Panc1 (cell line): ENCODE measurements at regions not wholly inside any gene's neighbourhood (a gene's known extent, or its start where the extent isn't known, plus 50 kb on each side); places are given as distances from the start of the nearest gene placed in this dataset.

Experiments used
- ATAC-seq: fragments of 200-7000 bp; cut with Tn5 transposase; 2 replicates; pipeline ENCODE4 v1.9.1; 2020; ENCODE audit warnings: mild to moderate bottlenecking, moderate library complexity
- BruUV-seq: library from RNA; stranded (reverse); fragments of 400-500 nt; replicated peaks from 2 replicates; lab custom pipeline; 2021; lab: Mats Ljungman, UMichigan
- CTCF ChIA-PET: fragments of 300-600 bp; sonication (Branson Sonifier 250); formaldehyde crosslinking; loops from one replicate; lab custom pipeline; 2022; ENCODE audit warnings: antibody characterized with exemption; lab: Charles Lee
- POLR2A ChIA-PET: fragments of 300-600 bp; sonication (Branson Sonifier 250); formaldehyde crosslinking; loops from one replicate; lab custom pipeline; 2022; ENCODE audit warnings: antibody characterized with exemption; lab: Charles Lee
- DNase-seq: peaks from one replicate; pipeline ENCODE4 v3.0.0-alpha.2; 2010; ENCODE audit warnings: low read depth, low spot score
- H3K27ac ChIP-seq: 2 replicates; pipeline ENCODE4 v1.5.1; 2011; ENCODE audit warnings: mild to moderate bottlenecking, low read length, inconsistent platforms
- H3K27me3 ChIP-seq: fragments of 200-500 bp; sonication (Bioruptor generic); 2 replicates; pipeline ENCODE4 v1.6.0; 2014; ENCODE audit warnings: low read length, inconsistent platforms; ENCODE audit not compliant: control insufficient read depth, insufficient read depth
- H3K36me3 ChIP-seq: fragments of 200-500 bp; sonication (Bioruptor generic); 2 replicates; pipeline ENCODE4 v1.5.1; 2014; ENCODE audit warnings: inconsistent platforms, mild to moderate bottlenecking, low read length, moderate library complexity; ENCODE audit not compliant: control insufficient read depth, insufficient read depth
- H3K4me1 ChIP-seq: 2 replicates; pipeline ENCODE4 v1.5.1; 2011; ENCODE audit warnings: inconsistent platforms, mild to moderate bottlenecking, low read length, moderate library complexity; ENCODE audit not compliant: control insufficient read depth, insufficient read depth
- H3K4me3 ChIP-seq, 2 experiments: 2 replicates each; pipeline ENCODE4 v1.5.1; 2011 to 2012; ENCODE audit warnings: low read depth in 2 of 2, low read length in 2 of 2, mild to moderate bottlenecking in 2 of 2, inconsistent platforms in 1 of 2, moderate library complexity in 1 of 2
- H3K9me3 ChIP-seq: fragments of 200-500 bp; sonication (Bioruptor generic); 2 replicates; pipeline ENCODE4 v1.5.1; 2014; ENCODE audit warnings: low read depth, mild to moderate bottlenecking, inconsistent platforms, low read length, moderate library complexity; ENCODE audit not compliant: control insufficient read depth, insufficient read depth
- POLR2AphosphoS5 ChIP-seq: IDR thresholded peaks from 2 replicates; pipeline ENCODE4 v1.6.1; 2012; ENCODE audit warnings: mild to moderate bottlenecking, low read depth, low read length, moderate library complexity
- SIN3A ChIP-seq: IDR thresholded peaks from 2 replicates; pipeline ENCODE4 v1.6.1; 2012; ENCODE audit warnings: low read depth, mild to moderate bottlenecking, low read length, moderate library complexity, borderline replicate concordance; ENCODE audit not compliant: insufficient read depth
- TCF7L2 ChIP-seq: IDR thresholded peaks from 2 replicates; pipeline ENCODE4 v1.6.1; 2011; ENCODE audit warnings: mild to moderate bottlenecking, low read depth, low read length, inconsistent platforms
- in situ Hi-C: cut with HindIII; loops from 2 replicates; pipeline ENCODE4 v1.10.0; 2016; ENCODE audit warnings: low sequenced_read_pairs, low pct_unique_long_range_greater_than_20kb
- intact Hi-C: fragments of 100-400 bp; cut with micrococcal nuclease; formaldehyde crosslinking; loops from one replicate; pipeline ENCODE4 v1.10.0; 2022; ENCODE audit not compliant: unreplicated experiment
- TF ChIP-seq, protein P1 (sequence below), 2 experiments: IDR thresholded peaks; 2 replicates each; pipeline ENCODE4 v1.6.1; 2011 to 2012; ENCODE audit warnings: low read depth in 2 of 2, control low read depth in 1 of 2, low read length in 1 of 2, mild to moderate bottlenecking in 1 of 2, moderate library complexity in 1 of 2; ENCODE audit not compliant: insufficient read depth in 1 of 2
- TF ChIP-seq, protein P2 (sequence below): fragments of 450-650 bp; IDR thresholded peaks from 2 replicates; pipeline ENCODE4 v1.5.1; 2017; ENCODE audit warnings: mild to moderate bottlenecking

DNA sequence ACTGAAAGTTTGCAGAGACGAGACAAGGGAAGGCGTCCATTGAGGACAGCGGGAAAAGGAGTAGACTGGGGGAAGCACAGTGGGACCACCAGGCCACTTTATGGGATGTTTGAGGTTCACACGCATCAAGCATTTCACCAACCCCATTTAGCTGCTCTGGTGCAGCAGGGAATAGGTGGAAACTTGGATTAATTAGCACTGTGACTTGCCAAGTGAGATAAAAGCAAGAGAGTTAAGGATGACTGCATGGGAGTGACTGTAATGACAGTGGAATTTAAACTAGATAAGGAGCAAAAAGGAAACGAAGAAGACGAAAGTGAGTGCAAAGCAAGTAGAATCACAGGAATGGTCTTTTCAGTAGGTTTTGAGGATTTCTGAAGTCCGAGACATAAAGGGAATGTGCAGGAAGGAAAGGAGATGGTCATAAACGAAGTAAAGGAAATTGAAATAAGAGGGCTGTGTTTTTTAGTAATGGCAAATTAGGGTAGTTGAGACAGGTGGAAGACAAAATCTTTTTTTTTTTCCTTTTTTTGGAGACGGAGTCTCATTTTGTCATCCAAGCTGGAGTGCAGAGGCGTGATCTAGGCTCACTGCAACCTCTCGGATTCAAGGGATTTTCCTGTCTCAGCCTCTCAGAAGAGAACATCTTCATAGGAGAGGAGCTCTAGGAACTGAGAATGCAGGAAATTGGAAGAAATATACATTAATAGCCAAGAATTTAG is 119.0 kb upstream of the MAP9 start:
- no peaks in the 10 kb centered on the region for H3K36me3 ChIP-seq
- no peak overlapping the region for H3K4me3 ChIP-seq
- no peaks in the 10 kb centered on the region for H3K27me3 ChIP-seq
- H3K27ac ChIP-seq = no peak overlapping the region
- POLR2A ChIA-PET = interaction anchor here (0.6 kb wide), 1 partner anchor 216 kb away, joined by 3 read pairs; no protein-coding TSS in a partner anchor
- DNase-seq (no peak), ATAC-seq (no peak)
- no peaks in the 10 kb centered on the region for H3K4me1 ChIP-seq
- in situ Hi-C loops = no loop called here
- intact Hi-C loops = no loop called here
- TF ChIP-seq, protein P1, sequence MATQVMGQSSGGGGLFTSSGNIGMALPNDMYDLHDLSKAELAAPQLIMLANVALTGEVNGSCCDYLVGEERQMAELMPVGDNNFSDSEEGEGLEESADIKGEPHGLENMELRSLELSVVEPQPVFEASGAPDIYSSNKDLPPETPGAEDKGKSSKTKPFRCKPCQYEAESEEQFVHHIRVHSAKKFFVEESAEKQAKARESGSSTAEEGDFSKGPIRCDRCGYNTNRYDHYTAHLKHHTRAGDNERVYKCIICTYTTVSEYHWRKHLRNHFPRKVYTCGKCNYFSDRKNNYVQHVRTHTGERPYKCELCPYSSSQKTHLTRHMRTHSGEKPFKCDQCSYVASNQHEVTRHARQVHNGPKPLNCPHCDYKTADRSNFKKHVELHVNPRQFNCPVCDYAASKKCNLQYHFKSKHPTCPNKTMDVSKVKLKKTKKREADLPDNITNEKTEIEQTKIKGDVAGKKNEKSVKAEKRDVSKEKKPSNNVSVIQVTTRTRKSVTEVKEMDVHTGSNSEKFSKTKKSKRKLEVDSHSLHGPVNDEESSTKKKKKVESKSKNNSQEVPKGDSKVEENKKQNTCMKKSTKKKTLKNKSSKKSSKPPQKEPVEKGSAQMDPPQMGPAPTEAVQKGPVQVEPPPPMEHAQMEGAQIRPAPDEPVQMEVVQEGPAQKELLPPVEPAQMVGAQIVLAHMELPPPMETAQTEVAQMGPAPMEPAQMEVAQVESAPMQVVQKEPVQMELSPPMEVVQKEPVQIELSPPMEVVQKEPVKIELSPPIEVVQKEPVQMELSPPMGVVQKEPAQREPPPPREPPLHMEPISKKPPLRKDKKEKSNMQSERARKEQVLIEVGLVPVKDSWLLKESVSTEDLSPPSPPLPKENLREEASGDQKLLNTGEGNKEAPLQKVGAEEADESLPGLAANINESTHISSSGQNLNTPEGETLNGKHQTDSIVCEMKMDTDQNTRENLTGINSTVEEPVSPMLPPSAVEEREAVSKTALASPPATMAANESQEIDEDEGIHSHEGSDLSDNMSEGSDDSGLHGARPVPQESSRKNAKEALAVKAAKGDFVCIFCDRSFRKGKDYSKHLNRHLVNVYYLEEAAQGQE (IDR thresholded peaks at IDR 0.05; ENCODE audit: insufficient read depth in 1 of 2, low read depth in 2 of 2, low read length in 1 of 2) = no peak
- TF ChIP-seq TCF7L2 (no peak), SIN3A (no peak), POLR2AphosphoS5 (no peak)
- TF ChIP-seq, protein P2, sequence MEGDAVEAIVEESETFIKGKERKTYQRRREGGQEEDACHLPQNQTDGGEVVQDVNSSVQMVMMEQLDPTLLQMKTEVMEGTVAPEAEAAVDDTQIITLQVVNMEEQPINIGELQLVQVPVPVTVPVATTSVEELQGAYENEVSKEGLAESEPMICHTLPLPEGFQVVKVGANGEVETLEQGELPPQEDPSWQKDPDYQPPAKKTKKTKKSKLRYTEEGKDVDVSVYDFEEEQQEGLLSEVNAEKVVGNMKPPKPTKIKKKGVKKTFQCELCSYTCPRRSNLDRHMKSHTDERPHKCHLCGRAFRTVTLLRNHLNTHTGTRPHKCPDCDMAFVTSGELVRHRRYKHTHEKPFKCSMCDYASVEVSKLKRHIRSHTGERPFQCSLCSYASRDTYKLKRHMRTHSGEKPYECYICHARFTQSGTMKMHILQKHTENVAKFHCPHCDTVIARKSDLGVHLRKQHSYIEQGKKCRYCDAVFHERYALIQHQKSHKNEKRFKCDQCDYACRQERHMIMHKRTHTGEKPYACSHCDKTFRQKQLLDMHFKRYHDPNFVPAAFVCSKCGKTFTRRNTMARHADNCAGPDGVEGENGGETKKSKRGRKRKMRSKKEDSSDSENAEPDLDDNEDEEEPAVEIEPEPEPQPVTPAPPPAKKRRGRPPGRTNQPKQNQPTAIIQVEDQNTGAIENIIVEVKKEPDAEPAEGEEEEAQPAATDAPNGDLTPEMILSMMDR = no peak
- no TSS peak for BruUV-seq
- CTCF ChIA-PET = no interaction called here
- no peaks in the 10 kb centered on the region for H3K9me3 ChIP-seq

DNA sequence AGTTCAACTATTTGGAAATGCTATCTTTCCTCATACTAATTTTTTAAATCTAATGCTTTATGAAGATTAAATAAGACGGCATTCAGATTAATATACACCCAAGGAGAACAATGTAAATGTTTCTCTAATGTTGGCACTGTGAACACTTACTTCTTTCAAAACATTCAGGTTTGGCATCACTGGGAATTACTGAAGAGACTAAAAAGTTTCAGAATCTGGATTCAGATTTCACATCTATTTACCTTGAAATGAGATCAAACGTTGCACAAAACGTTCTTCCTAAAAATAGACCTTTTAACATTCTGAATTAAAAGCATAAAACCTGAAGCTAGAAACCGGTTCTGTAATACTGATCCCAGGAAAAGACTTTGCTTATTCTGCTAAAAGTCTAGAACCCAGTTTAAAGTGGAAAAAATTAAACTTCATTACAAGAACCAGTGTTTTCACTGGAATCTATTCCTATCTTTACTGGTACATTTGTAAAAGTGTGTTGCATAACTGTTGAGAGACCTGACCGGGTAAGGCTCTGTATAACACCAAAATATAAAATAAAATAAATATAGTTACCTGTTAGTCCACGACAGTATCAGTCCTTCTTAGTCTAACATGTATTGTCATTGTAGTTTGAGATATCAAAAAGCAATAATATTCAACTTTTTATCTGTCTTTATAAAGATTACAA is 117.4 kb upstream of the MAP9 start:
- POLR2A ChIA-PET = no interaction called here
- Histone ChIP-seq H3K36me3 (no peaks in the 10 kb centered on the region), H3K27me3 (no peaks in the 10 kb centered on the region), H3K9me3 (no peaks in the 10 kb centered on the region), H3K27ac (no peak overlapping the region), H3K4me1 (no peaks in the 10 kb centered on the region), H3K4me3 (no peak overlapping the region)
- CTCF ChIA-PET = no interaction called here
- TF ChIP-seq SIN3A = no peak
- no TSS peak for BruUV-seq
- DNase-seq (no peak), ATAC-seq (no peak)
- in situ Hi-C loops = no loop called here
- intact Hi-C loops = no loop called here
